Epithelial cell of proximal tubule (primary cell): ENCODE measurements at regions not wholly inside any gene's neighbourhood (a gene's known extent, or its start where the extent isn't known, plus 50 kb on each side); places are given as distances from the start of the nearest gene placed in this dataset.
A peak's percentile ranks its signal among the peaks of the same experiment; 100 is the strongest.

Source experiments
- DNase-seq: peaks from one replicate; pipeline ENCODE4 v3.0.0-alpha.2; 2011; ENCODE audit warnings: low read depth
- H3K4me3 ChIP-seq: 2 replicates; pipeline ENCODE4 v1.5.1; 2011; ENCODE audit warnings: low read depth, mild to moderate bottlenecking, low read length
- CTCF ChIP-seq: conservative IDR thresholded peaks from 2 replicates; pipeline ENCODE4 v1.5.1; 2012; ENCODE audit warnings: low read depth, mild to moderate bottlenecking, low read length

- TF ChIP-seq CTCF, result no peak
- H3K4me3 ChIP-seq, result no peak overlapping the region
- DNase-seq, result no peak
Observed at GRCh38 chr2:215833531-215834162, 179.7 kb downstream of the MREG start.

GRCh38 chr2:215832791-215833190, 180.6 kb downstream of the MREG start:
- H3K4me3 ChIP-seq, result no peak overlapping the region
- no peak for TF ChIP-seq CTCF
- no peak for DNase-seq

DNA sequence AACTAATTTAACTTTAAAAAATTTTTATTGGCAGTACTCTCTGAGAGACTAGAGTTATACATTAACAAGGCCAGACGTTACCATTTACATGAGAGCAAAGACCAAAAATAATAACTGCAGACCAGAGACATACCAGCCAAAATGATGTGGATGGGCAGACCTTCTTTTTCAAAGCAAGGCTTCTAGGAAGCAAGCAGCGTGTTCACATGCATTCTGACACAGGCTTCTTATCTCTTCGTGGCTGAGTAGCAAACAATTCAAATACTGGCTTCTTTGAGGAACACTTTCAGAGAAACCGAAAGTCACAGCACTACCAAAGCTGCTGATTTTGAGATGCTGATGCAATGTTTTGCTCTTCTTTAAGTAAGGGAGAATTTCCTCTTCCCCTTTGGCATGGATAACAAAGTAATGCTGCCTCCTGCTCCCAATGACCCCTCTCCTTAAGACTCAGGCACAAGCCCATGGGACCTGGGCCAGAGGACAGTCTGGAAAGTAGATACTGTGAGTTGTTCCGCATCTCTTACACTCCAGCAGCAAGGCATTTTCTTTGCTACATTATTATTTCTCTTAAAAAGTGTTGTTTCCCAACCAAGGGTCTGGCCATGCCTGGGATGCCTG, 181.9 kb downstream of the MREG start:
- no peak for DNase-seq
- no peak overlapping the region for H3K4me3 ChIP-seq
- no peak for TF ChIP-seq CTCF

DNA sequence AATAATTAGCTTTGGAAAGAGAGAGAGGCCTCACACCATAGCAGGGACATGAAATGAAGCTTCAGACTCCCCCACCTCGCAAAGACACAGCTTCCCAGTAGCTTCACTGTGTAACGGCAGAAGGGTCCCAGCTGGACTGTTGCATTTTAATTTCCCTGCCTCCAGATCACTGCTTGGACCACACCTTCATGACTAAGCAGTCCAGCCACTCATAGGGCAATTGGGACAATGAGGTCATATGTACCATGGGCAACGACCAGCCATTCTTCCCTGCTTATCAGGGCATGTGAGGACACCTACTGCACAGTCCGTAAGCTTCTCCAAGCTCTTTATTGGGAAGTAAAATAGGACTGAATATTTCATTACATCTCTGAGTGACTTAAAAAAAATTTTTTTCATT, 183.0 kb downstream of the MREG start:
- no peak for DNase-seq
- H3K4me3 ChIP-seq, result no peak overlapping the region
- peak; percentile 10 for TF ChIP-seq CTCF

DNA sequence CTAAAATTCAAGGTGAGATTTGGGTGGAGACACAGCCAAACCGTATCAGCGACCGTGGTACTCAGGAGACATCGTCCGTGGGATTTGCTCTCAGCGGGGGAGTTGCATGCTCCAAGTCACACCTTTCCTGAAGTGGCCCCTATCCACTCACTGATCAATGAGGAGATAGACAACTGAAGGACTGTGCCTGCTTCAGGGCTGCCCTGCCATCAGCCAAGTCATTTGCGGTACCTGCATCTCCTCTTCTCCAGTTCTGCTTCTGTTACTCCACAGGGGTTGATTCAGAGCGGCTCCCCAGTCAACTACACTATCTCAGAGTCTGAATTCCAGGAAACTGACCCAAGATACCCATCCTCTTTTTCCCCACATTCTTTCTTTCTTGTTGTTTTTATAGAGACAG, 184.1 kb downstream of the MREG start:
- no peak for TF ChIP-seq CTCF
- DNase-seq, result no peak
- no peak overlapping the region for H3K4me3 ChIP-seq

DNA sequence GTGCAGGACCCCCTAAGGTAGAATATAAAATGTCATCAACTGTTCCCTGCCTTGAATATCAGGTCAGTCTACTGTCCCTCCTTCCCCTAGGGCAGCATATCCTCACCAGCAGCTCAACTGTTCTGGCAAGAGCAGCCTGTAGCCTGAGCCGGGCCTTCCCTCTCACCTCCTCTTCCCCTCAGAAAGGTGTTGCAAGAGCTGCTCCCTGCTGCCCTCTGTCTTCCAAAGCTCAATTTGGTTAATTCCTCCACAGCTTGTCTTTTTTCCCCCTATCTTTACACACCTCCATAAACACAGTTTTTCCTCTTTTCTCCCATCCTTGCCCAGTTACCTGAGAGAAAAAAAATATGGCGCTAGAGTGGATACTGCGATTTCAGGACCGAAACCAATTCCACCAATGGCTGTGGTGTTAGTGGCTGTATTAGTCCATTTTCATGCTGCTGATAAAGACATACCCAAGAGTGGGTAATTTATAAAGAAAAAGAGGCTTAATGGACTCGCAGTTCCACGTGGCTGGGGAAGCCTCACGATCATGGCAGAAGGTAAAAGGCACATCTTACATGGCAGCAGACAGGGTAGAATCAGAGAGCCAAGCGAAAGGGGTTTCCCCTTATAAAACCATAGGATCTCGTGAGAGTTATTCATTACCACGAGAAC, 184.7 kb downstream of the MREG start:
- H3K4me3 ChIP-seq, result no peak overlapping the region
- DNase-seq, result no peak
- peak; percentile 88 for TF ChIP-seq CTCF

- DNase-seq, result no peak
- TF ChIP-seq CTCF, result no peak
- no peak overlapping the region for H3K4me3 ChIP-seq
Observed at GRCh38 chr2:215826838-215827441, 186.4 kb downstream of the MREG start.
